WTC11 (cell line): ENCODE measurements at regions not wholly inside any gene's neighbourhood (a gene's known extent, or its start where the extent isn't known, plus 50 kb on each side); places are given as distances from the start of the nearest gene placed in this dataset.
"Not testable (repeated sequence)": the region's sequence is repeated elsewhere in the genome, so short reads cannot be mapped to it uniquely, and the experiment has no call there.

Experiments
- ATF3 ChIP-seq: sonication (generic); formaldehyde crosslinking; conservative IDR thresholded peaks from 2 replicates; pipeline ENCODE4 v1.8.1; 2022; ENCODE audit warnings: mild to moderate bottlenecking, missing genetic modification reagents
- CTCF ChIP-seq: fragments of 200-600 bp; IDR thresholded peaks from 2 replicates; pipeline ENCODE4 v1.8.0; 2022; ENCODE audit warnings: antibody characterized with exemption
- GTF2I ChIP-seq: fragments of 250-450 bp; sonication (Bioruptor Pico); conservative IDR thresholded peaks from 2 replicates; pipeline ENCODE4 v1.4.0; 2021; ENCODE audit warnings: mild to moderate bottlenecking
- NFE2L1 ChIP-seq: sonication (generic); formaldehyde crosslinking; IDR thresholded peaks from 2 replicates; pipeline ENCODE4 v1.8.1; 2023; ENCODE audit warnings: missing genetic modification reagents
- NR3C1 ChIP-seq: sonication (generic); formaldehyde crosslinking; conservative IDR thresholded peaks from 2 replicates; pipeline ENCODE4 v1.8.1; 2023; ENCODE audit warnings: low read depth, mild to moderate bottlenecking, missing genetic modification reagents
- RELA ChIP-seq: sonication (generic); formaldehyde crosslinking; IDR thresholded peaks from 2 replicates; pipeline ENCODE4 v1.8.1; 2022; ENCODE audit warnings: missing genetic modification reagents, mild to moderate bottlenecking, borderline replicate concordance
- SMAD4 ChIP-seq: sonication (generic); formaldehyde crosslinking; IDR thresholded peaks from 2 replicates; pipeline ENCODE4 v1.8.0; 2022; ENCODE audit warnings: mild to moderate bottlenecking, missing genetic modification reagents
- USF1 ChIP-seq: sonication (generic); formaldehyde crosslinking; IDR thresholded peaks from 2 replicates; pipeline ENCODE4 v1.8.0; 2022; ENCODE audit warnings: mild to moderate bottlenecking, missing genetic modification reagents
- USF2 ChIP-seq: sonication (generic); formaldehyde crosslinking; IDR thresholded peaks from 2 replicates; pipeline ENCODE4 v1.8.1; 2023; ENCODE audit warnings: mild to moderate bottlenecking, missing genetic modification reagents, moderate library complexity
- ZNF532 ChIP-seq: fragments of 250-450 bp; sonication (Bioruptor Pico); IDR thresholded peaks from 2 replicates; pipeline ENCODE4 v1.9.0; 2021; ENCODE audit warnings: mild to moderate bottlenecking, borderline replicate concordance

GRCh38 chrX:3435916-3436315, 89.5 kb upstream of the MXRA5 start:
- TF ChIP-seq CTCF; USF1 (CRISPR knock-in tag); RELA (CRISPR knock-in tag); NFE2L1 (CRISPR knock-in tag); SMAD4 (CRISPR knock-in tag); ATF3 (CRISPR knock-in tag); USF2 (CRISPR knock-in tag); GTF2I (CRISPR knock-in tag); ZNF532; NR3C1 (CRISPR knock-in tag): not testable (repeated sequence)
